ENCODE measurements at regions not wholly inside any gene's neighbourhood (a gene's known extent, or its start where the extent isn't known, plus 50 kb on each side); places are given as distances from the start of the nearest gene placed in this dataset.
"Not testable (repeated sequence)": the region's sequence is repeated elsewhere in the genome, so short reads cannot be mapped to it uniquely, and the experiment has no call there.

DNA sequence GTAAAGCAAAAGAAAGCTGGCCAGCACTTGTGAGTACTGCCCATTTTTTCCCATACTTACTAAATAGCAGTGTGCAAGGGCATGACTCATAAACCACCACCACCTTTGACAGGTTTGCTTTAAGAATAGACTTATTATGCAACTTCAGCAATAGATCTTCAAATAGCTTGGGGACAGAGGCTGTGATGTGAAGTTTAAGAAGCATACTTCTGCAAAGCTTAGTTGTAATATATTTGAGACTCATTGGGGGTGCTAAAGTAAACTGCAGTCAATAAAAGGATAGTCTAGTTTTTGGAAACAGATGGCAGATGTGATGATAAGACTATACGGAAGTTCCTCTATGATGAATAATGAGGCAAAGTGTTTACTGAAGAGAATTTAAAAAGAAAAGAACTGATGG, 210.0 kb downstream of the PLA2G4A start:
- no peak for DNase-seq

DNA sequence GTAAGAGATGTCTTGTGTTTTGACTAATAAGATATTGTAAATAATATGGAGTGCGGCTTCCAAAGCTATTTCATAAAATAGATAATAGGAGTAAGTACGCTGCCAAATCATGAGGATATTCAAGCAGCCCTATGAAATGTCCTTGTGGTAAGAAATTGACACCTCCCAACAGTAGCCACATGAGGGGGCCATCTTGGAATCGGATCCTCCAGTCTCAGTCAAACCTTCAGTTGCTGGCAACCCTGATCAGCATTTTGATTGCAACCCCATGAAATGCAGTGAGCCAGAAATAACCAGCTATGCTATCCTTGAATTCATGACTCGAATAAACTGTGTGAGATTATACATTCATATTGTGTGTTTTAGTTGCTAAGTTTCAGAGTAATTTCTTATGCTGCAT, 212.4 kb downstream of the PLA2G4A start:
- DNase-seq = no peak

DNA sequence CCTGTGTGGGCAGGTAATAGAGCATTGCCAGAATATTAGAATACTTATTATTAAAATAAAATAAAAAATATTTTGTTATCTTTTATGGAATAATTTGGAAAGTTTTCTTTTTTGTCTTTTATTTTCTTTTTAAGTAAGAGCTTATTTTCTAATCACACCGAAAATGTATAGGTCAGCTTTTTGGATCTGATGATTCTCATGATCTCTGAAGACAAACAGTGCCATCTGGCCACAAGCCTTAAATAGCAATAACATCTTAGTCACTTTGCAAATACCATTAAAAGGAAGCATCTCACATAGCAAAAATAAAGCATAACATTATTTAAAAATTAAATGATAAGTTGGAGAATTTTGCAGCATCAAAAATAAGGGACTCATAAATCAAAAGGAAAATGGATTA, 213.8 kb downstream of the PLA2G4A start:
- no peak for DNase-seq

DNA sequence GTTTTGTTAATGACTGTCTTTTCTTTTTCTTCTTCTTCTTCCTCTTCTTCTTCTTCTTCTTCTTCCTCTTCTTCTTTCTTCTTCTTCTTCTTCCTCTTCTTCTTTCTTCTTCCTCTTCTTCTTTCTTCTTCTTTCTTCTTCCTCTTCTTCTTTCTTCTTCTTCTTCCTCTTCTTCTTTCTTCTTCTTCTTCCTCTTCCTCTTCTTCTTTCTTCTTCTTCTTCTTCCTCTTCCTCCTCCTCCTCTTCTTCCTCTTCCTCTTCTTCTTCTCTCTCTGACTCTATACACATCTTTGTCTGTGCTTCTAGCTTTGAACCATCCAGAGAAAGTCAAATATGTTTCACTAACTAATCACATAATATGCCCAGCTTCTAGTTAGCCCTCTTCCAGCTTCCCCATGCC, 214.7 kb downstream of the PLA2G4A start:
- not testable (repeated sequence) for DNase-seq

DNA sequence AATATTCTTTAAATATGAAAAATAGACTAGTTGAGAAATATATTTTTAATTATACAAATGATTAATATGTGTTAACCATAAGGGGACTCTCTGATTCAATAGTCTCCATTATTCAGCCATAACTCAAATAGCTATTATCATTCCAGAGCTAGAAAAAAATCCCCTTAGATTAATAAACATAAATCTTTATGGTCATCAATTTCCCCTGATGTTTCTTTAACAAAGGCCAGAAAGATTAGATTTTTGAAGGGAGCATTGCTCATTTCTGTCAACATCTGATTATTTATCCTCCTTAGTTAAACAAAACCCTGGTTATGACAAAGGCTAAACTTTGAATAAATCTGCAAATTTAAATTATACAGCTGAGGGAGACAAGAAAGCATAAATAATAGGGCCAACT, 215.7 kb downstream of the PLA2G4A start:
- DNase-seq = no peak

DNA sequence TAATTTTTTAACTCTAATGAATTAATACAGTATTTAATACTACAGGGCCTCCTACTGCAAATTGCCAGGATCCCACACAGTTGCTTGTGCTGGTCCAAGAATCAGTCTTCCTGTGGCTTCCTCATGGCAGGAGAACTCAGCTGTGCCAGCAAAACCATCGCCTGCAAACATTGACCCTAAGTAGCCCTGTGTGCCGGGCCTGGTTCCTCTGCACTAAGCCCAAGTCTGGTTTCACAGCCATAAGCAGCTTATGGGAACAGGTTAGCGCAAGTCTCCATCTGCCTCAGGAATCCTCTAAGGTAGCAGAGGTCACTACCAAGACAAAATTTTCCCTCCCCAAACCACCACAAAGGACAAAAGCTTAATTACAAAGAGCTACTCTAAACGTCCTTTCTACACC, 216.6 kb downstream of the PLA2G4A start:
- no peak for DNase-seq

DNA sequence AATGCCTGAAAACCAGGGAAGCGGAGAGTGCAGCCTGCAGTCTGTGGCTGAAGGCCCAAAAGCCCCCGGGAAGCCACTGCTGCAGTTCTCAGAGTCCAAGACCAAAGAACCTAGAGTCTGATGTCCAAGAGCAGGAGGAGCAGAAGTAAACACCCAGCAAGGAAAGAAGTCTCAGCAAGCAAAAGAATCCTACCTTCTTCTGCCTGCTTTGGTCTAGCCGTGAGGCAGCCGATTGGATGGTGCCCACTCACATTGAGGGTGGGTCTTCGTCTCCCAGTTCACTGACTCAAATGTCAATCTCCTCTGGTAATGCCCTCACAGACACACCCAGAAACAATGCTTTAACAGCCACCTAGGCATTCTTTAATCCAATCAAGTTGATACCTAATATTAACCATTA, 217.5 kb downstream of the PLA2G4A start:
- no peak for DNase-seq

DNA sequence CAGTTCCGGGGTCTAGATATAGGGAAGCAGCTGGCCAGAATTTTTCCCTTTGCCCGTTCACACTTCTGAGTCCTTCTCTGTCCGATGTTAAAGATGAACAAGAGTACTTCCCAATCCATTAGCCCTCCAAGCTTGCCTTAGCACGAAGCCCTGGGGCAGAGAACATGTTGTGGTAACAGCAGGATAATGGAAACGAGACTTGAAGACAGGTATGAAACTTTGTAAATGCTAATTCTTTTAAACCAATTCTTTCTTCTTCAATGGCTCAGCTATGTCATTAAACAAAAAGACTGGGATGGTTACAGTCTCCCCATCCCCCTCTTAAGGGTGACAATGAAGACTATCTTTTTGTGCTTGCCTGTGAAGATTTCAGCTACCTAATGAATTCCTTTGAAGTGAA, 218.5 kb downstream of the PLA2G4A start:
- DNase-seq = no peak

DNA sequence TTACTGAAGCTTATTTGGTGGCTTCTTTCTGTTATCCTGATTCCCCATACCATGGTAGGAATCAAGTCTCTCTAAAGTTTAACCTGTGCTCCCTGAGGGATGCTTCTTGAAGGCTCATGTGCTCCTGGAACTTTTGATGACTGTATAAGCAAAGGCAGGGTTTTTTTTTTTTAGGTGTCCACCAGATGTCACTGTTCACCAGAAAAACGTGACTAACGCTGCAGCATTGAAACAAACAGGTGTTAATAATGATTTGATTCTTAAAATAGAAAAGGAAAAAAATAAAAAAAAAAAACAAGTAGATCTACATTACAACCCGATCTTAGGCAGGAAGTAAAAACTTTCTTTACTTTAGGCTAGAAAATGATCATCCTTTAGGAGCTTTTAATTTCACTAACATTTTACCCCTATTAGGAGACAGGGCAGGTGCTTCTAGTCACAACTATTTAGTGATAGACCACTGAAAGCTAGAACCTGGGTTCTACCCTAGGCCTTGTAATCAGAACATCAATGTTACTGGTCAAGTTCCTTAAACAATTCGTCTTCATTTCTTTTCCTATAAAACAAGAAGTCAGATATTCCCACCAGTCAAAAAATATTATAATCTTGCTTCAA, 223.0 kb downstream of the PLA2G4A start:
- peak; percentile 50 to 55 for DNase-seq

DNA sequence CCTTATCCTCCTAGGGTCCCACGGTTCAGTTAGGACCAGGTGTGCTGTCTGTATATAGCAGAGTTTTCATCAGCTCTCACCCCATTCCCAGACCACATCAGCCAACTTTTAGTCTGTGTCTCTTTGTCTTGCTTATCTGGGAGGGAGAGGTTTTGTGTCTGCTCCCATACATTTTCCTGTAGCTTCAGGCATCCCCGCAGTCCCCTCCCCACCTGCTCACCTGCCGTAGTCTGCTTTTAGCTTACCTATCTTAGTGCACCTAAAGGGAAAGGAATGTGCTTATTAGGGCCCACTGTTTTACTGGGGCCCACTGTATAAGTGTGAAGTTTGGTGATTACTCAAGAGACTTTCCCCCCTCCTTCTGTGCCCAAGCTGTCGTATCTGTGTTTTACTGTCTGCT, 225.1 kb downstream of the PLA2G4A start:
- no peak for DNase-seq

DNA sequence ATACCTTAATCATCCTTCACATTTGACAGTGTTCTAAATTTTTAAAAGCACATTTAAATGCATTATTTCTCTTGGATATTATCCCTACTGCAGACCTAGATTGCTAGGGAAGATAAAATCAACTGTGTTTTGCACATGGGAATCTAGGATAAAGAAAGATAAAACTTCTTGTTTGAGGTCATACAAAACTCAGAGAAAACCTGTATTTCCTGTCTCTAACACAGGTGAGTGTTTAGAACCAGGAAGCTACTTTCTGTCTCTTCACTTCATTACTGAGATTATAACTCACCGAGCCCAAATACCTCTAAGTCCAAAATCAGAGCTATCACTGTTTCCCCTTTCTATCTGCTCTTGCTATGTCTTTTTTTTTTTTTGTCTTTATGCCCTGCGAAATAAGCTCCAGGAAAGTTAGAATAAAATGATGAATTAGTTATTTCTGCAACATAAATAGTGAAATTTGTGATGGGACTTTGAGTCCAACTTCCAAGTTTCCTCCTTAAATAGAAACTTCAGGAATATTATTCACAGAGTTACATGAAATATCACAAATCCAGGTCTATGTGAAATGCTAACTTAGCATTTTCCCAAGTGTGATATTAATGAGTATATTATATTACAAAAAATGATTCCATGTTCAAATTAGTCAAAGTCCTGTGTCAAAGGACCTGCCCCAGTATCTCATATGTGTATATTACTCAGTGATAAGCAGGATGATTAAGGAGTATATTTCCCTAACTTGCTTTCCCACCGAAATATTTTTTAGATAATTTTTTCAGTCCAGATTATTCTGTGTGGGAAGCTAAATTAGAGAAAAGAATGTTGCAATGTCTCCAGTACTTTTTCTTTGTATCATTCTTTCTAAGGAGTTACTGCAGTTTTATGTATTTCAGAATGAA, 226.4 kb downstream of the PLA2G4A start:
- no peak for DNase-seq

DNA sequence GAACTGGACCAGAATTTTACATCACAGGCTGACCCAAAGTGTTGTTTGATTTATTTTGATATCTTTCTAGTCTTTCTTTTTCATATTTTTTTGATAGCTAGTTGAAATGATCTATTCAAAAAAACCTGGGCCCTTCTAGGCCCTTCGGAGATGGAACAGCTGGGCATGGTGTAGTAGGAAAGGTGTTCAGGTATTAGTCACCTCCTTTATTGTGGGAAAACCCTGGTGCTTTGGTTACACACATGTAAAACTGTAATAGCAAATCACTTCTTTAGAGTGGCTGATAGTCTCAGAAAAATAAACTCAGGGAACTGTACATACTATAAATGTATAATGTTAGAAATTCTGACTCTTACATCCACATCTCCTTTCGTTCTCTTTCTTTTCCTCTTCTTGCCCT, 234.5 kb downstream of the PLA2G4A start:
- no peak for DNase-seq

DNA sequence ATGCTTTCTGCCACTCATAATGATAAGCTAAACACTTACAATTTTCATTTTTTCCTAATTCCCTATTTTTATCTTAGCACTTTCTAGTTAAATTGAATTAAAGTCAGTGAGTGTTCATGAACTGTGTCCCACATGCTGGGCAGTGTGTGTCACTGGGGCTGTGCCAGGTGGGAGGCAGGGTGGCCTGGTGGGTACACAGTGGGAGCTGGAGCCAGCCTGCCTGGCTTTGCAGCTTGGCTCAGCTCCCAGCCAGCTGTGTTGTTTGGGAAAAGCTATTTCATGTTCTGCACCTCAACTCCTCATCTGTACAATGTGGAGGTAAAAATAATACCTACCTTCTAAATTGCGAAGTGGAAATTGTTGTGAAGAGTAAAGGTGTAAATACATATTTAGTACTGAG, 238.4 kb downstream of the PLA2G4A start:
- no peak for DNase-seq

DNA sequence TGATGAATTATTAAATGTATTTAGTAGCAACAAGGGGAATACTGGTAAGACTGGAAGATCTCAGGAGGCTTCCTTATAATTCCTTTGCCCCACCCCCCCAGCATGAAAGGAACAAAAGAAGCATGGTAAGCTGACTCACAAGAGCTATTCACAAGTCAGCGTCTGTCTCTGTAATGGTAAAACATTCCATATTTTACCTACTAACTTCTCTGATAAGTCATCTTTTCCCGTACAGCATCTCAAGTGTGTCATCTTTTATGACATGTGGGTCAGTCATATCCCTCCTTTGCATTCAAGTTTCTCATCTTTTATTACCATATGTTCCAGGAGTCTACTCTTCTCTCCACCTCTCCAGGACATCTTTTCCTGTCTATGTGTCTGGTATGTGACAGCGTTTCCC, 241.3 kb downstream of the PLA2G4A start:
- DNase-seq = no peak

DNA sequence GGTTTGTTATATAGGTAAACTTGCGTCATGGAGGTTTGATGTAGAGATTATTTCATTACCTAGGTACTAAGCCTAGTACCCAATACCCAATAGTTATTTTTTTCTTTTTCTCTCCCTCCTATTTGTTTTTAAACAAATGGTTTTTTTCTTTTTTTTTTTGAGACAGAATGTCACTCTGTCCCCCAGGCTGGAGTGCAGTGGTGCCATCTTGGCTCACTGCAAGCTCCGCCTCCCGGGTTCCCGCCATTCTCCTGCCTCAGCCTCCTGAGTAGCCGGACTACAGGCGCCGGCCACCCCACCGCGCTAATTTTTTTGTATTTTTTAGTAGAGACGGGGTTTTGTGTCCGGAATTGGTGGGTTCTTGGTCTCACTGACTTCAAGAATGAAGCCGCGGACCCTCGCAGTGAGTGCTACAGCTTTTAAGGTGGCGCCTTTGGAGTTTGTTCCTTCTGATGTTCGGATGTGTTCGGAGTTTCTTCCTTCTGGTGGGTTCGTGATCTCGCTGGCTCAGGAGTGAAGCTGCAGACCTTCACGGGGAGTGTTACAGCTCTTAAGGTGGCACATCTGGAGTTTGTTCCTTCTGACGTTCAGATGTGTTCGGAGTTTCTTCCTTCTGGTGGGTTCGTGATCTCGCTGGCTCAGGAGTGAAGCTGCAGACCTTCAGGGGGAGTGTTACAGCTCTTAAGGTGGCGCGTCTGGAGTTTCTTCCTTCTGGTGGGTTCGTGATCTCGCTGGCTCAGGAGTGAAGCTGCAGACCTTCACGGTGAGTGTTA, 243.7 kb downstream of the PLA2G4A start:
- not testable (repeated sequence) for DNase-seq

DNA sequence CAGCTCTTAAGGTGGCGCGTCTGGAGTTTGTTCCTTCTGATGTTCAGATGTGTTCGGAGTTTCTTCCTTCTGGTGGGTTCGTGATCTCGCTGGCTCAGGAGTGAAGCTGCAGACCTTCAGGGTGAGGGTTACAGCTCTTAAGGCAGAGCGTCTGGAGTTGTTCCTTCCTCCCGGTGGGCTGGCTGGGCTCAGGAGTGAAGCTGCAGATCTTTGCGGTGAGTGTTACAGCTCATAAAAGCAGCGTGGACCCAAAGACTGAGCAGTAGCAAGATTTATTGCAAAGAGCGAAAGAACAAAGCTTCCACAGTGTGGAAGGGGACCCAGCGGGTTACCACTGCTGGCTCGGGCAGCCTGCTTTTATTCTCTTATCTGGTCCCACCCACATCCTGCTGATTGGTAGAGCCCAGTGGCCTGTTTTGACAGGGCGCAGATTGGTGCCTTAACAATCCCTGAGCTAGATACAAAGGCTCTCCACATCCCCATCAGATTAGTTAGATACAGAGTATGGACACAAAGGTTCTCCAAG, 244.3 kb downstream of the PLA2G4A start:
- DNase-seq = not testable (repeated sequence)

DNA sequence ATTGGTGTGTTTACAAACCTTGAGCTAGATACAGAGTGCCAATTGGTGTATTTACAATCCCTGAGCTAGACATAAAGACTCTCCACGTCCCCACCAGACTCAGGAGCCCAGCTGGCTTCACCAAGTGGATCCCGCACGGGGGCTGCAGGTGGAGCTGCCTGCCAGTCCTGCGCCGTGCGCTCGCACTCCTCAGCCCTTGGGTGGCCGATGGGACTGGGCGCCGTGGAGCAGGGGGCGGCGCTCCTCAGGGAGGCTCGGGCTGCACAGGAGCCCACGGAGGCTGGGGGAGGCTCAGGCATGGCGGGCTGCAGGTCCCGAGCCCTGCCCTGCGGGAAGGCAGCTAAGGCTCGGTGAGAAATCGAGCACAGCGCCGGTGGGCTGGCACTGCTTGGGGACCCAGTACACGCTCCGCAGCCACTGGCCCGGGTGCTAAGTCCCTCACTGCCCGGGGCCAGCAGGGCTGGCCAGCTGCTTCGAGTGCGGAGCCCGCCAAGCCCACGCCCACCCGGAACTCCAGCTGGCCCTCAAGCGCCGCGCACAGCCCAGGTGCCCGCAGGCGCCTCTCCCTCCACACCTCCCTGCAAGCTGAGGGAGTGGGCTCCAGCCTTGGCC, 245.0 kb downstream of the PLA2G4A start:
- DNase-seq = not testable (repeated sequence)

DNA sequence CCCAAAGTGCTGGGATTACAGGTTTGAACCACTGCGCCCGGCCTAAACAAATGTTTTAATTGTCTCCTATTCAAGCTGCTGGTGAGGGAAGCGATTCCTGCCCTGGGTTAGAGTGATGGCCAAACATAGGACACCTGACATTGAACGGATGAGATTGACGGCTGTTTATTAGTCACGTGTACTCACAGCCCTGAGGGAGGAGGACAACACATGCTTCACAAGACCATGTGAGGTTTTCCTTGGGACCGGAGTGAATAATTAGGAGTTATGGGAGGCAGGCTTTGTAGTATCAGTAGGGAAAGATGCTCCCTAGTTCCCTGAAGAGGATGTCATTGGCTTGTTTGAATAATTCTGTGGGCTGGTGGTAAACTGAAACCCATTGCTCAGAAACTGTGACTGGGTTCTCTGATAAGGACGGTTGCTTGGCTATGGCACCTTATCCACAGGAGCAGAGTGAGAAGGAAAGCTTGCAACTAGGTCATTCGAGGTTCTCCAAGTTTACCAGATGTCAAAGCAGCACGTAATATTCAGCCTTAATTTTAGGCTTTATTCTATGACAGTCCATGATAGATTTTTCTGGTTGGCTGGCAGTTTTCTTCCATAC, 245.8 kb downstream of the PLA2G4A start:
- no peak for DNase-seq

DNA sequence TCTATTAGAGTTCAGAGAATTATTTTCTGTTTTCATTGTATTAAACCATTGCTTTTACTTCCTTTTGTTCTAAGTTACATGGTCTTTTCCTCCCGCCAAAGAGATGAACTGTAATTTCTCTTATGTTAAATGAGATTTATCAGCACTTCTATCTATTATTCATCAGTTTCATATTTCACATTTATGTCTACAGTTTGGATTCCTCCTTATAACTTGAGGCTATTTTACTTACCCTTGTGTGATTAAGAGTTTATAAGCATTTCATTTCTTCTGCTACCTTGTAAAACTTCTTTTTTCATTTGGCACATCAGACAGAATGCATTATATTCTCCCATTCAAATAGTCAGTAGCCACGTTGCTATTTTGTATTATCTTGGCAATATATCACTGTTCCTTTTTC, 248.2 kb downstream of the PLA2G4A start:
- DNase-seq = no peak

DNA sequence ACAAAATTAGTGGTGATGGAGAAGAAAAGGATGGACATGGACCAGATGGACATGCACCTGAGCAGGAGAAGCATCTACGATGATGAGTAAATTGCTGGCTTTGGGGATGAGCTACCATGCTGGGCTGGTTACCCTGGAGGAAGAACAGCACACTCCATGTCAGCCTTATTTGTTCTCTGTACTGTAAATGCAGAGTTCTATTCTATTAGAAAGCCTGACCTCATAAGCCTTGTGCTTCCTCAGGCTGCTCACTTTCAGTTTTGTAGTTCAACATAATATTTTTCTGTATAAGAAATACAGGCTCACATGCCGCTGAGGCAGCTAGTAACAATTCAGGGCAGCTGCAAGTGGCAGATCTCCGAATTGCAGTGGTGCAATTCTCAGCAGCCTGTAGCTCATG, 249.6 kb downstream of the PLA2G4A start:
- no peak for DNase-seq

DNA sequence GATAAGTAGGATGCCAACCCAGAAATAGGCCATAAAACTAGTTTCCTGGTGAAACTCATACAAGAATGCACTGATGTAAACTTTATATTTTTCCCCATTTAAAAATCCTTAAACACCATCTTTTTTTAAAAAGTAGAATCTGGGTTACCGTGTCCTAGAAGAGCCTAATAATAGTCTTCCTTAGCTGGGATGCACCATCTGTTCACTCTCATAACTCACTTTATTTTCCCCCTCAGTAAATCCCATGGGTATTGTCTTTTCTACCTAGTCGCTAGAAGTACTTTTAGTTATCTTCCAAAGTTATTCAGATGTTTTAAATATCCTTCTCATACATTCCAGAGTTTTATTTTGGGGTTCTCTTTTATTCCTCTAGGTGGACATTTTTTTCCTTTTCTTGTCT, 250.2 kb downstream of the PLA2G4A start:
- DNase-seq = no peak

DNA sequence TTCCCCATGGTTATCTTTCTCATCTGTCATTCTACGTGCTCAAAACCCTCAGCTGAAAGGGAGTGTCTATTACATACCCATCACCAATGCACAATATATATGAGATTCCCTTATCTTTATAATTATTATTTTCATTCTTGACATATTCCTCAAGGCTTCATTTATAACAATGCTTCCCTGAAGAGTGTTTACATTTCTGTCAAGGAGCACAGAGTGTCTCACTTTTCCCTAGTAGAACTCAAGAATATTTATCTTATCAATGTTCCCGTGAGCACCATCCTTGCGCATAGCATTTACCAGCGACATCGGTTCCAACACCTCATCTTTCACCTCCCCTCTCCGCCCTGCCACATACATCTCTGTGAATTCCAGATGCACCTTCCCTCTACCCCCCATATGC, 250.6 kb downstream of the PLA2G4A start:
- no peak for DNase-seq

DNA sequence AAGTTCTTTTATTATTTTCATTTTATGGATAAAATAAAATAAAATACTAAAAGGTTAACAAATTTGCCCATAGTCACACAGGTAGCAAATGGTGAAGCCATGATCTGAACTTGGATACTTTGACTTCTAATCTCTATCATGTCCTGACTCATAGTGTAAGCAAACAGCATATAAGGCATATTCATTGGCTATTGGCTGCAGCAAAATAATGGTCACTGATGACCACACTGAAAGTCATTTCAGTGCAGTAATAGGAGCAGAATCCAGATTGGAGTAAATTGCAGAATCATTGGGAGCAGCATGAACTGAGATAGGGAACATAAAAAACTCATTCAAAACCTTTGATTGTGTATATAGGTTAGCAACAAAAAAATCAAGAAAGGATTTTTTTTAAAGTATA, 262.9 kb downstream of the PLA2G4A start:
- DNase-seq = no peak
